K562 (cell line): ENCODE measurements at regions not wholly inside any gene's neighbourhood (a gene's known extent, or its start where the extent isn't known, plus 50 kb on each side); places are given as distances from the start of the nearest gene placed in this dataset.

Source experiments
- ATAC-seq: fragments of 200-7000 bp; cut with Tn5 transposase; 3 replicates; pipeline ENCODE4 v1.9.1; 2020; ENCODE audit warnings: moderate library complexity
- BruUV-seq: library from RNA; stranded (reverse); fragments of 400-500 nt; replicated peaks from 2 replicates; lab custom pipeline; 2021; lab: Mats Ljungman, UMichigan
- CTCF ChIA-PET: fragments of 300-600 bp; formaldehyde crosslinking; extraction: SDS; loops from one replicate; lab custom pipeline; 2021; ENCODE audit warnings: low intra/inter-chr PET ratio; lab: Yijun Ruan, JAX
- POLR2A ChIA-PET: fragments of 300-600, 350-650 bp; sonication (Branson Sonifier 250); formaldehyde crosslinking; extraction: SDS; loops from one replicate; lab custom pipeline; 2021; ENCODE audit warnings: antibody characterized with exemption, inconsistent platforms; lab: Yijun Ruan, JAX
- DNase-seq, 4 experiments: peaks; one replicate each; pipeline versions ENCODE4 v3.0.0 to v3.0.0-alpha.2; 2011 to 2018; ENCODE audit warnings: low spot score in 3 of 4, mixed read lengths in 3 of 4; ENCODE audit errors: extremely low read depth in 1 of 4
- FAIRE-seq: peaks from 2 replicates; lab custom pipeline; 2011; peaks lifted over from hg19 to GRCh38; lab: Jason Lieb, UNC
- H2AFZ ChIP-seq: 2 replicates; pipeline ENCODE4 v1.6.0; 2011; ENCODE audit warnings: low read depth, low read length, control low read depth, inconsistent platforms
- H3K27ac ChIP-seq: fragments of 200-600 bp; 3 replicates; pipeline ENCODE4 v1.8.0; 2011; ENCODE audit warnings: low read depth, mild to moderate bottlenecking, control low read depth, inconsistent platforms, low read length, moderate library complexity, mixed read lengths; ENCODE audit errors: extremely low read depth
- H3K27me3 ChIP-seq, 2 experiments: fragments of 300-600 bp in 1 of 2; 2 replicates in 1 of 2; 3 replicates in 1 of 2; pipeline versions ENCODE4 v1.6.0 to v1.8.0; 2011; ENCODE audit warnings: inconsistent platforms in 2 of 2, low read length in 2 of 2, mild to moderate bottlenecking in 1 of 2, mixed read lengths in 1 of 2, moderate library complexity in 1 of 2; ENCODE audit not compliant: control insufficient read depth in 2 of 2, insufficient read depth in 2 of 2
- H3K36me3 ChIP-seq: fragments of 300-600 bp; 3 replicates; pipeline ENCODE4 v1.8.0; 2011; ENCODE audit warnings: mild to moderate bottlenecking, low read length, inconsistent platforms; ENCODE audit not compliant: control insufficient read depth, insufficient read depth
- H3K4me1 ChIP-seq, 2 experiments: fragments of 200-600 bp in 1 of 2; replicated peaks in 1 of 2; 2 replicates in 1 of 2; 3 replicates in 1 of 2; pipeline versions ENCODE4 v1.5.1 to v1.8.0; 2011; ENCODE audit warnings: inconsistent platforms in 2 of 2, low read length in 2 of 2, mild to moderate bottlenecking in 1 of 2, mixed read lengths in 1 of 2, moderate library complexity in 1 of 2; ENCODE audit not compliant: control insufficient read depth in 2 of 2, insufficient read depth in 2 of 2
- H3K4me2 ChIP-seq: 2 replicates; pipeline ENCODE4 v1.6.1; 2011; ENCODE audit warnings: low read length, control low read depth, inconsistent platforms, mixed read lengths; ENCODE audit not compliant: insufficient read depth
- H3K4me3 ChIP-seq: fragments of 200-600 bp; sonication (generic), shearing (Covaris generic); 2 replicates; pipeline ENCODE4 v1.5.1; 2016; ENCODE audit warnings: control low read depth, inconsistent platforms
- H3K79me2 ChIP-seq: fragments of 200-600 bp; 3 replicates; pipeline ENCODE4 v1.8.0; 2011; ENCODE audit warnings: low read length, inconsistent platforms; ENCODE audit not compliant: control insufficient read depth, insufficient read depth
- H3K9ac ChIP-seq, 2 experiments: 2 replicates each; pipeline versions ENCODE4 v1.6.0 to v1.6.1; 2011; ENCODE audit warnings: low read depth in 2 of 2, low read length in 2 of 2, control low read depth in 1 of 2, inconsistent platforms in 1 of 2, mild to moderate bottlenecking in 1 of 2, mixed read lengths in 1 of 2; ENCODE audit not compliant: insufficient read depth in 1 of 2
- H3K9me1 ChIP-seq: one replicate; pipeline ENCODE4 v1.6.0; 2011; ENCODE audit warnings: inconsistent platforms, mild to moderate bottlenecking, low read length, moderate library complexity; ENCODE audit not compliant: control insufficient read depth, insufficient read depth
- H3K9me3 ChIP-seq: replicated peaks from 2 replicates; pipeline ENCODE4 v1.5.1; 2011; ENCODE audit warnings: low read depth, low read length, inconsistent platforms; ENCODE audit not compliant: control insufficient read depth, insufficient read depth
- H4K20me1 ChIP-seq: replicated peaks from 2 replicates; pipeline ENCODE4 v1.6.1; 2011; ENCODE audit warnings: low read length, inconsistent platforms, mixed read lengths; ENCODE audit not compliant: control insufficient read depth, insufficient read depth
- CSDE1 ChIP-seq, 2 experiments: fragments of 450-650 bp; IDR thresholded peaks; 2 replicates each; pipeline ENCODE4 v1.6.1; 2016; ENCODE audit warnings: mild to moderate bottlenecking in 1 of 2
- CTCF ChIP-seq, 3 experiments: IDR thresholded peaks in 2 of 3; conservative IDR thresholded peaks in 1 of 3; 2 replicates each; pipeline ENCODE4 v1.5.1; 2011 to 2012; ENCODE audit warnings: low read length in 3 of 3, mild to moderate bottlenecking in 3 of 3, control low read depth in 2 of 3, improper control_type of control experiment in 1 of 3, inconsistent platforms in 1 of 3, low read depth in 1 of 3, mixed read lengths in 1 of 3, moderate library complexity in 1 of 3; ENCODE audit not compliant: insufficient read depth in 2 of 3
- HNRNPK ChIP-seq: fragments of 200-400 bp; formaldehyde crosslinking; IDR thresholded peaks from one replicate; pipeline ENCODE4 v1.6.1; 2018; ENCODE audit warnings: mild to moderate bottlenecking, low read depth, low read length; ENCODE audit not compliant: poor library complexity, severe bottlenecking
- LARP7 ChIP-seq: fragments of 450-650 bp; IDR thresholded peaks from 2 replicates; pipeline ENCODE4 v1.6.1; 2016
- RAD21 ChIP-seq, 2 experiments: fragments of 250-450 bp in 1 of 2; fragments of 450-650 bp in 1 of 2; sonication (Bioruptor Pico) in 1 of 2; formaldehyde crosslinking in 1 of 2; IDR thresholded peaks in 1 of 2; conservative IDR thresholded peaks in 1 of 2; 2 replicates each; pipeline versions ENCODE4 v1.4.0 to v1.8.0; 2020 to 2022; ENCODE audit warnings: mild to moderate bottlenecking in 2 of 2, moderate library complexity in 1 of 2
- RHOXF2B ChIP-seq: fragments of 250-450 bp; sonication (Bioruptor Pico); conservative IDR thresholded peaks from 2 replicates; pipeline ENCODE4 v1.5.1; 2021
- SMAD4 ChIP-seq: fragments of 250-450 bp; sonication (Bioruptor Pico); conservative IDR thresholded peaks from 2 replicates; pipeline ENCODE4 v1.8.0; 2021; ENCODE audit warnings: inconsistent platforms, mild to moderate bottlenecking, moderate library complexity
- ZBTB7A ChIP-seq: IDR thresholded peaks from 2 replicates; pipeline ENCODE4 v1.6.1; 2011; ENCODE audit warnings: low read depth, mild to moderate bottlenecking, low read length, moderate library complexity, borderline replicate concordance; ENCODE audit not compliant: control insufficient read depth
- ZFP36 ChIP-seq: fragments of 150-350 bp; IDR thresholded peaks from 2 replicates; pipeline ENCODE4 v1.6.1; 2018; ENCODE audit warnings: low read length, low read depth; ENCODE audit not compliant: partially characterized antibody
- ZKSCAN1 ChIP-seq: fragments of 150-350 bp; IDR thresholded peaks from 2 replicates; pipeline ENCODE4 v1.6.1; 2016; ENCODE audit warnings: low read depth, low read length
- ZKSCAN3 ChIP-seq: fragments of 250-450 bp; sonication (Bioruptor Pico); IDR thresholded peaks from 2 replicates; pipeline ENCODE4 v1.4.0; 2020
- ZNF316 ChIP-seq: fragments of 450-650 bp; IDR thresholded peaks from 2 replicates; pipeline ENCODE4 v1.6.1; 2016
- WGBS: fragments of 100-300 bp; shearing (Covaris generic); methylation state at CpG from one replicate; pipeline ENCODE4 v1.1.6; 2016; ENCODE audit warnings: low coverage, mixed read lengths; ENCODE audit not compliant: insufficient coverage; ENCODE audit errors: missing lambda C conversion rate; 5-methylcytosine and 5-hydroxymethylcytosine counted together
- in situ Hi-C: fragments of 300-500 bp; cut with MboI; formaldehyde crosslinking; loops from 4 replicates; pipeline ENCODE4 v1.15.0; 2018; ENCODE audit warnings: inconsistent platforms, mixed read lengths
- intact Hi-C: fragments of 100-400 bp; cut with micrococcal nuclease; formaldehyde crosslinking; loops from 2 replicates; pipeline ENCODE4 v1.14.2; 2022
- TF ChIP-seq, protein P1 (sequence below): fragments of 200-400 bp; formaldehyde crosslinking; IDR thresholded peaks from 2 replicates; pipeline ENCODE4 v1.6.1; 2017; ENCODE audit warnings: mild to moderate bottlenecking, low read depth, low read length, moderate library complexity
- TF ChIP-seq, protein P2 (sequence below): fragments of 250-450 bp; sonication (Bioruptor Pico); IDR thresholded peaks from 2 replicates; pipeline ENCODE4 v1.4.0; 2020; ENCODE audit warnings: borderline replicate concordance

DNA sequence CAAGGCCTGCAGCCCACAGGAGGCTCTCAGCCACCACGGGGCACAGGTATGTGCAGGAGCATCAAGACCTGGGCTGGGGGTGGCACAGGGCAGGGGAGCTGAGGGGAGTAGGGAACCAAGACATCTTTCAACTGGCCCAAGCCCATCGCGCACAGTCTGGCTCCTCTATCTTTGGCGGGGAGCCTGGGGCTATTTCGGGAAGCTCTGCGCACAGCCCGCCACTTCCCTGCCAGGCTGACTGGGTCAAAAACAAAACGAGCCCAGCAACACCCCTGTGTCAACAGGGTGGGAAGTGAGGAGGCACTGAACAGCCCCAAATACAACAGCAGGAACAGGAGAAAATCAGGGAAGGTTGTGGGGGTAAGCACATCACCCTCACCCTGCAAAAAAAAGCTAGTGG, 83.9 kb downstream of the ARL6IP4 start (continued):
- TF ChIP-seq SMAD4 (CRISPR knock-in tag) (no peak), CSDE1 (IDR thresholded peaks at IDR 0.05) (no peak), ZKSCAN3 (CRISPR knock-in tag) (no peak), HNRNPK (no peak), ZNF316 (no peak), RHOXF2B (CRISPR knock-in tag) (no peak)
- TF ChIP-seq, protein P1, sequence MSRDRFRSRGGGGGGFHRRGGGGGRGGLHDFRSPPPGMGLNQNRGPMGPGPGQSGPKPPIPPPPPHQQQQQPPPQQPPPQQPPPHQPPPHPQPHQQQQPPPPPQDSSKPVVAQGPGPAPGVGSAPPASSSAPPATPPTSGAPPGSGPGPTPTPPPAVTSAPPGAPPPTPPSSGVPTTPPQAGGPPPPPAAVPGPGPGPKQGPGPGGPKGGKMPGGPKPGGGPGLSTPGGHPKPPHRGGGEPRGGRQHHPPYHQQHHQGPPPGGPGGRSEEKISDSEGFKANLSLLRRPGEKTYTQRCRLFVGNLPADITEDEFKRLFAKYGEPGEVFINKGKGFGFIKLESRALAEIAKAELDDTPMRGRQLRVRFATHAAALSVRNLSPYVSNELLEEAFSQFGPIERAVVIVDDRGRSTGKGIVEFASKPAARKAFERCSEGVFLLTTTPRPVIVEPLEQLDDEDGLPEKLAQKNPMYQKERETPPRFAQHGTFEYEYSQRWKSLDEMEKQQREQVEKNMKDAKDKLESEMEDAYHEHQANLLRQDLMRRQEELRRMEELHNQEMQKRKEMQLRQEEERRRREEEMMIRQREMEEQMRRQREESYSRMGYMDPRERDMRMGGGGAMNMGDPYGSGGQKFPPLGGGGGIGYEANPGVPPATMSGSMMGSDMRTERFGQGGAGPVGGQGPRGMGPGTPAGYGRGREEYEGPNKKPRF, result no peak

- peaks cover 8 to 19% of the 10 kb centered on the region in 2 experiments; a peak in 4 of 5 replicates for H3K4me1 ChIP-seq
- FAIRE-seq, result peak; percentile 88
These were observed 83.1 kb downstream of the ARL6IP4 start for GRCh38 chr12:123063535-123063934.

More at GRCh38 chr12:123063535-123063934, 83.1 kb downstream of the ARL6IP4 start:
- Histone ChIP-seq H3K27me3 (no peaks in the 10 kb centered on the region), H3K27ac (no peak overlapping the region), H3K4me2 (no peak overlapping the region), H3K36me3 (no peaks in the 10 kb centered on the region), H3K4me3 (no peak overlapping the region), H3K79me2 (no peaks in the 10 kb centered on the region), H3K9me1 (no peaks in the 10 kb centered on the region), H4K20me1 (peaks cover 2% of the 10 kb centered on the region; the same call in 1 of the 2 replicates), H2AFZ (no peak overlapping the region), H3K9ac (no peak overlapping the region), H3K9me3 (no peaks in the 10 kb centered on the region)
- DNase-seq, result peak; percentile 60 to 79 (median 70)
- 0 out of 2 replicates have a peak, but pooled peaks have one; percentile 26 for TF ChIP-seq ZBTB7A
- peak; percentile 52 to 72 (median 58) for TF ChIP-seq CTCF (IDR thresholded peaks at IDR 0.05 in 2 of 3, conservative IDR thresholded peaks at IDR 0.05 in 1 of 3; ENCODE audit: insufficient read depth in 2 of 3, low read depth in 1 of 3, low read length in 3 of 3)
- TF ChIP-seq ZFP36, result peak; percentile 10
- TF ChIP-seq LARP7, result no peak
- TF ChIP-seq RAD21 (CRISPR knock-in tag; conservative IDR thresholded peaks at IDR 0.05 in 1 of 2, IDR thresholded peaks at IDR 0.05 in 1 of 2), result peak in 1 of 2 experiments; percentile 32; a peak in 1 of 4 replicates
- peak; percentile 83; the same call in 1 of the 2 replicates for TF ChIP-seq ZKSCAN1
- TF ChIP-seq, protein P2, sequence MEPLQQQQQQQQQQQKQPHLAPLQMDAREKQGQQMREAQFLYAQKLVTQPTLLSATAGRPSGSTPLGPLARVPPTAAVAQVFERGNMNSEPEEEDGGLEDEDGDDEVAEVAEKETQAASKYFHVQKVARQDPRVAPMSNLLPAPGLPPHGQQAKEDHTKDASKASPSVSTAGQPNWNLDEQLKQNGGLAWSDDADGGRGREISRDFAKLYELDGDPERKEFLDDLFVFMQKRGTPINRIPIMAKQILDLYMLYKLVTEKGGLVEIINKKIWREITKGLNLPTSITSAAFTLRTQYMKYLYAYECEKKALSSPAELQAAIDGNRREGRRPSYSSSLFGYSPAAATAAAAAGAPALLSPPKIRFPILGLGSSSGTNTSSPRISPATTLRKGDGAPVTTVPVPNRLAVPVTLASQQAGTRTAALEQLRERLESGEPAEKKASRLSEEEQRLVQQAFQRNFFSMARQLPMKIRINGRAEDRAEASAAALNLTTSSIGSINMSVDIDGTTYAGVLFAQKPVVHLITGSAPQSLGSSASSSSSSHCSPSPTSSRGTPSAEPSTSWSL (CRISPR knock-in tag), result no peak
- ChIA-PET POLR2A (interaction anchor here (1.1 to 1.4 kb wide), 2 partner anchors 9 to 21 kb away, joined by 3 read pairs; no protein-coding TSS in a partner anchor), CTCF (no interaction called here)
- intact Hi-C loops (no loop called here), in situ Hi-C loops (no loop called here)
- 40% methylated on average over 2 of the region's 2 CpGs for WGBS
- BruUV-seq, result no TSS peak
- peak; percentile 88 for ATAC-seq
